Activated B cell treated with CpG ODN at 0.5 μM for 24 hours (primary cell): ENCODE measurements at regions not wholly inside any gene's neighbourhood (a gene's known extent, or its start where the extent isn't known, plus 50 kb on each side); places are given as distances from the start of the nearest gene placed in this dataset.

Source experiments
- ATAC-seq: fragments of 200-7000 bp; cut with Tn5 transposase; one replicate; pipeline ENCODE4 v1.10.0; 2021; ENCODE audit warnings: low read depth, mild to moderate bottlenecking, moderate library complexity
- CTCF ChIA-PET: fragments of 350-600 bp; sonication (Branson Sonifier 250); formaldehyde crosslinking; loops from one replicate; lab custom pipeline; 2021; ENCODE audit warnings: antibody characterized with exemption; lab: Charles Lee
- POLR2A ChIA-PET: fragments of 350-600 bp; sonication (Branson Sonifier 250); formaldehyde crosslinking; loops from one replicate; lab custom pipeline; 2021; ENCODE audit warnings: antibody characterized with exemption; lab: Charles Lee
- DNase-seq: peaks from one replicate; pipeline ENCODE4 v3.0.0; 2022
- H3K27ac Mint-ChIP-seq: one replicate; pipeline ENCODE4 v1.8.0; 2020; ENCODE audit warnings: mixed read lengths
- H3K27me3 Mint-ChIP-seq: one replicate; pipeline ENCODE4 v1.8.0; 2021; ENCODE audit warnings: mixed read lengths
- H3K36me3 Mint-ChIP-seq: one replicate; pipeline ENCODE4 v1.8.0; 2021; ENCODE audit warnings: low read depth, mixed read lengths
- H3K4me1 Mint-ChIP-seq: one replicate; pipeline ENCODE4 v1.8.0; 2021; ENCODE audit warnings: mixed read lengths
- H3K4me3 Mint-ChIP-seq: one replicate; pipeline ENCODE4 v1.8.0; 2020; ENCODE audit warnings: mild to moderate bottlenecking, mixed read lengths
- H3K9me3 Mint-ChIP-seq: one replicate; pipeline ENCODE4 v1.8.0; 2020; ENCODE audit warnings: mixed read lengths
- CTCF ChIP-seq: fragments of 200-600 bp; IDR thresholded peaks from one replicate; pipeline ENCODE4 v1.8.0; 2022; ENCODE audit warnings: antibody characterized with exemption, mild to moderate bottlenecking
- intact Hi-C: fragments of 100-400 bp; cut with micrococcal nuclease; formaldehyde crosslinking; loops from one replicate; pipeline ENCODE4 v1.15.1; 2024

GRCh38 chr12:123071099-123071800, 79.6 kb downstream of the PITPNM2 start:
- Mint-ChIP-seq H3K4me3 (no peak overlapping the region), H3K27ac (no peak overlapping the region), H3K9me3 (no peaks in the 10 kb centered on the region), H3K4me1 (peaks cover 20% of the 10 kb centered on the region), H3K27me3 (no peaks in the 10 kb centered on the region), H3K36me3 (no peaks in the 10 kb centered on the region)
- POLR2A ChIA-PET = no interaction called here
- intact Hi-C loops = no loop called here
- CTCF ChIA-PET = no interaction called here
- no peak for DNase-seq
- no peak for ATAC-seq
- TF ChIP-seq CTCF = no peak

- H3K9me3 Mint-ChIP-seq = no peaks in the 10 kb centered on the region
- H3K4me3 Mint-ChIP-seq = no peak overlapping the region
- no peak overlapping the region for H3K27ac Mint-ChIP-seq
- ATAC-seq = no peak
- H3K27me3 Mint-ChIP-seq = no peaks in the 10 kb centered on the region
- no peak for DNase-seq
- POLR2A ChIA-PET = no interaction called here
- H3K4me1 Mint-ChIP-seq = peaks cover 19% of the 10 kb centered on the region
- no peak for TF ChIP-seq CTCF
- intact Hi-C loops = no loop called here
- CTCF ChIA-PET = no interaction called here
- H3K36me3 Mint-ChIP-seq = no peaks in the 10 kb centered on the region
Measured at GRCh38 chr12:123070267-123071081, 80.4 kb downstream of the PITPNM2 start.

- POLR2A ChIA-PET = no interaction called here
- intact Hi-C loops = no loop called here
- Mint-ChIP-seq H3K4me1 (peaks cover 16% of the 10 kb centered on the region), H3K36me3 (no peaks in the 10 kb centered on the region), H3K4me3 (no peak overlapping the region), H3K27me3 (no peaks in the 10 kb centered on the region), H3K9me3 (no peaks in the 10 kb centered on the region), H3K27ac (no peak overlapping the region)
- DNase-seq (no peak), ATAC-seq (no peak)
- no peak for TF ChIP-seq CTCF
- CTCF ChIA-PET = no interaction called here
Measured at GRCh38 chr12:123069436-123070266, 81.2 kb downstream of the PITPNM2 start.

GRCh38 chr12:123067654-123068053, 83.2 kb downstream of the PITPNM2 start:
- H3K27ac Mint-ChIP-seq = no peak overlapping the region
- CTCF ChIA-PET = no interaction called here
- H3K4me3 Mint-ChIP-seq = no peak overlapping the region
- no peaks in the 10 kb centered on the region for H3K9me3 Mint-ChIP-seq
- ATAC-seq (no peak), DNase-seq (no peak)
- H3K36me3 Mint-ChIP-seq = no peaks in the 10 kb centered on the region
- no peak for TF ChIP-seq CTCF
- H3K4me1 Mint-ChIP-seq = peaks cover 31% of the 10 kb centered on the region
- POLR2A ChIA-PET = no interaction called here
- no peaks in the 10 kb centered on the region for H3K27me3 Mint-ChIP-seq
- intact Hi-C loops = no loop called here

GRCh38 chr12:123066384-123066710, 84.5 kb downstream of the PITPNM2 start:
- no peak overlapping the region for H3K4me3 Mint-ChIP-seq
- ATAC-seq (no peak), DNase-seq (no peak)
- ChIA-PET POLR2A (interaction anchor here (1.4 kb wide), 1 partner anchor 23 kb away, joined by 4 read pairs; no protein-coding TSS in a partner anchor), CTCF (no interaction called here)
- TF ChIP-seq CTCF = no peak
- no peak overlapping the region for H3K27ac Mint-ChIP-seq
- intact Hi-C loops = no loop called here
- H3K36me3 Mint-ChIP-seq = no peaks in the 10 kb centered on the region
- H3K27me3 Mint-ChIP-seq = no peaks in the 10 kb centered on the region
- H3K9me3 Mint-ChIP-seq = no peaks in the 10 kb centered on the region
- H3K4me1 Mint-ChIP-seq = peaks cover 44% of the 10 kb centered on the region
